ENCODE measurements at regions not wholly inside any gene's neighbourhood (a gene's known extent, or its start where the extent isn't known, plus 50 kb on each side); places are given as distances from the start of the nearest gene placed in this dataset.
"Not testable (repeated sequence)": the region's sequence is repeated elsewhere in the genome, so short reads cannot be mapped to it uniquely, and the experiment has no call there.

- DNase-seq = no peak
Observed at GRCh38 chr15:39230205-39230907, 350.5 kb upstream of the THBS1 start.

GRCh38 chr15:39230908-39231285, 350.0 kb upstream of the THBS1 start:
- no peak for DNase-seq

GRCh38 chr15:39232512-39232911, 348.4 kb upstream of the THBS1 start:
- no peak for DNase-seq

- DNase-seq = no peak
Observed at GRCh38 chr15:39235084-39235795, 345.6 kb upstream of the THBS1 start.

GRCh38 chr15:39236375-39236774, 344.5 kb upstream of the THBS1 start:
- DNase-seq = no peak

GRCh38 chr15:39238443-39238842, 342.4 kb upstream of the THBS1 start:
- DNase-seq = no peak

GRCh38 chr15:39239562-39239961, 341.3 kb upstream of the THBS1 start:
- DNase-seq = no peak

- no peak for DNase-seq
Observed at GRCh38 chr15:39242345-39242744, 338.5 kb upstream of the THBS1 start.

GRCh38 chr15:39243396-39243795, 337.5 kb upstream of the THBS1 start:
- no peak for DNase-seq

GRCh38 chr15:39244776-39245175, 336.1 kb upstream of the THBS1 start:
- no peak for DNase-seq

- DNase-seq = no peak
Observed at GRCh38 chr15:39246523-39246922, 334.4 kb upstream of the THBS1 start.

- no peak for DNase-seq
Observed at GRCh38 chr15:39247574-39247973, 333.3 kb upstream of the THBS1 start.

- no peak for DNase-seq
Observed at GRCh38 chr15:39248204-39248603, 332.7 kb upstream of the THBS1 start.

- DNase-seq = no peak
Observed at GRCh38 chr15:39250001-39250400, 330.9 kb upstream of the THBS1 start.

GRCh38 chr15:39250460-39251186, 330.3 kb upstream of the THBS1 start:
- no peak for DNase-seq

GRCh38 chr15:39251413-39252133, 329.3 kb upstream of the THBS1 start:
- no peak for DNase-seq

GRCh38 chr15:39252134-39252470, 328.8 kb upstream of the THBS1 start:
- DNase-seq = no peak

- no peak for DNase-seq
Observed at GRCh38 chr15:39253552-39253951, 327.3 kb upstream of the THBS1 start.

GRCh38 chr15:39254181-39254580, 326.7 kb upstream of the THBS1 start:
- DNase-seq = no peak

- DNase-seq = no peak
Observed at GRCh38 chr15:39255760-39256159, 325.1 kb upstream of the THBS1 start.

- DNase-seq = no peak
Observed at GRCh38 chr15:39260391-39260790, 320.5 kb upstream of the THBS1 start.

- no peak for DNase-seq
Observed at GRCh38 chr15:39260791-39261190, 320.1 kb upstream of the THBS1 start.

- DNase-seq = not testable (repeated sequence)
Observed at GRCh38 chr15:39261397-39262183, 319.3 kb upstream of the THBS1 start.

All from activated CD4-positive, alpha-beta T cell treated with anti-CD3 and anti-CD28 coated beads for 4 hours (primary cell).